NB4 (cell line): ENCODE measurements at regions not wholly inside any gene's neighbourhood (a gene's known extent, or its start where the extent isn't known, plus 50 kb on each side); places are given as distances from the start of the nearest gene placed in this dataset.
A peak's percentile ranks its signal among the peaks of the same experiment; 100 is the strongest.

Source experiments
- DNase-seq: peaks from one replicate; pipeline ENCODE4 v3.0.0; 2010; ENCODE audit warnings: low read depth
- H3K4me3 ChIP-seq: one replicate; pipeline ENCODE4 v1.5.1; 2011; ENCODE audit warnings: mild to moderate bottlenecking, low read depth, low read length, moderate library complexity
- CTCF ChIP-seq: IDR thresholded peaks from one replicate; pipeline ENCODE4 v1.5.1; 2012; ENCODE audit warnings: low read depth, low read length
- MYC ChIP-seq: IDR thresholded peaks from 2 replicates; pipeline ENCODE4 v1.6.1; 2011; ENCODE audit warnings: low read depth, low read length
- POLR2A ChIP-seq: IDR thresholded peaks from 2 replicates; pipeline ENCODE4 v1.6.1; 2011; ENCODE audit warnings: mild to moderate bottlenecking; ENCODE audit not compliant: insufficient read length; ENCODE audit errors: extremely low read depth
- TF ChIP-seq, protein P1 (sequence below): IDR thresholded peaks from 2 replicates; pipeline ENCODE4 v1.6.1; 2011; ENCODE audit warnings: low read depth, low read length

DNA sequence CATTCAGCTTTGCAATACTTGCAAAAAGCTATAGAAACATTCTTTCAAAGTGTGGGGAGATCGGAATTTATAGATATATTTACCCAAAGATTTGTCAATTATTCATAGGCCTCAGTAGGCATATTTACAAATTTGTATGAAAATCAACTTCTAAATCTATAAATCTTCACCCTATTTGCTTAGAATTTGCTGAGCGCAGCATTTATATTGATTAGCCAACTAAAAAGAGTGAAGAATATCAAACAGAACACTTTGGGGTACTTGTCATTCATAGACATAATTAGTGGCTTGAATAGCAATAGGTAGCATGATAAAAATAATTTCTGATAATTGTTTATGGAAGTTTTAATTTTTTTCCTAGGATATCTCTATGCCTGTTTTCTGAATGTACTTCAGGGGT lies 244.5 kb upstream of the SLC35B3 start:
- no peak for TF ChIP-seq MYC
- TF ChIP-seq, protein P1, sequence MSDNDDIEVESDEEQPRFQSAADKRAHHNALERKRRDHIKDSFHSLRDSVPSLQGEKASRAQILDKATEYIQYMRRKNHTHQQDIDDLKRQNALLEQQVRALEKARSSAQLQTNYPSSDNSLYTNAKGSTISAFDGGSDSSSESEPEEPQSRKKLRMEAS: no peak
- TF ChIP-seq POLR2A: no peak
- no peak for TF ChIP-seq CTCF
- no peak overlapping the region for H3K4me3 ChIP-seq
- no peak for DNase-seq

- TF ChIP-seq POLR2A: no peak
- TF ChIP-seq, protein P1: no peak
- no peak for TF ChIP-seq CTCF
- no peak for TF ChIP-seq MYC
- DNase-seq: no peak
- no peak overlapping the region for H3K4me3 ChIP-seq
Measured at GRCh38 chr6:8678466-8678865, 243.1 kb upstream of the SLC35B3 start.

DNA sequence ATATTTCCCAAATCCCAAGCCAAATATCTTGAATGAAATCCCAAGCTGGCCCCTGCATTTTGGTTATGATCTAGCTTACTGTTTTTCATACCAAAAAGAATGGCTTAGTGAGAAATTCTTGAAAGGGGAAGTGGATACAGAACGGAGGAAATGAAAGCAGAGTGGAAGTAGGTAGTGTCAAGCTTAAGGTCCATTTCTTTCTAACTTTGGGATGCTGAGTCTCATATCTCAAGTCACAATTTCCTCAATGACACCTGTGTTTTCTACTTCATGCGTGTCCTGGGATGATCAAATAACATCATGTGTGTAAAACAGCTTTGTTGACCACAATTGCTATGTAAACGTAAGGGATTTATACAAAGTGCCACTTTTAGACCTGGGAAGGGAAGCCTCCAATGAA lies 238.8 kb upstream of the SLC35B3 start:
- TF ChIP-seq CTCF: no peak
- TF ChIP-seq POLR2A: no peak
- TF ChIP-seq, protein P1: no peak
- no peak for TF ChIP-seq MYC
- peak; percentile 4 for DNase-seq
- no peak overlapping the region for H3K4me3 ChIP-seq

DNA sequence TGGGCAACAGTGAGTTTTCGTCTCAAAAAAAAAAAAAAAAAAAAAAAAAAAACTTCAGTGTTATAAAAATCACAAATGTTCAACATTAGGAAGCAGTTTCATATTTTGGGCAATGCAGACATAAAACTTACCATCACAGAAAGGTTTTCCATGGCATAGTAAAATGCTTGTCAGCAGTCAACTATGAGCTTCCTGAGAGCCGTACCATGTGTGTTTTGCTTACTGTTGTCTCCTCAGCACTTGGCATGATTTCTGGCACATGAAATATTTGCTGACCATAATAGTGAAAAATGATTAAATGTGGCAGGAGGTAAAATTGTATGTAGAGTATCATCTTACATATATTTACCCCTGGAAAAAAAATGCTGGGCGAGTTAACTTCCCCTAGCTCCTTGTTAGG lies 237.5 kb upstream of the SLC35B3 start:
- no peak overlapping the region for H3K4me3 ChIP-seq
- TF ChIP-seq POLR2A: no peak
- TF ChIP-seq MYC: no peak
- no peak for TF ChIP-seq CTCF
- TF ChIP-seq, protein P1: no peak
- no peak for DNase-seq

DNA sequence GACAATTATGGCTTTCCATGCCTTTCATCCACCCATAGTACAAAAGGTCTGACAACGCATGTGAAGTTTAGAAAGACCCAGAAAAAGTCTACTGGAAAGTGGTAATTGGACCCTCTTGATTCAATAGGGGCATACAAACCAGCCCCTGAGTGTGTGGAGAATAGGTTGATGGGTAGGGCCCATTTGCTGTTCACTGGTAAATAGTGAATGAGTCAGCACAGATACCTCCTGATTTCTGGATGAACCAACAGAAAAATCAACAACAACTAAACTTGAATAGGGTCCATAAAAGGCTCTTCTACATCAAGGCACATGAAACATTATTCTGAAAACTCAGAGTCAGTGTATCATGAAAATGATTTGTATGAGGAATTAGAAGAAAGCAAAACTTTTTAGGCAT lies 235.4 kb upstream of the SLC35B3 start:
- H3K4me3 ChIP-seq: no peak overlapping the region
- DNase-seq: no peak
- no peak for TF ChIP-seq MYC
- no peak for TF ChIP-seq CTCF
- TF ChIP-seq, protein P1: no peak
- TF ChIP-seq POLR2A: no peak

GRCh38 chr6:8664700-8665099 lies 229.4 kb upstream of the SLC35B3 start:
- TF ChIP-seq, protein P1: no peak
- TF ChIP-seq CTCF (no peak), MYC (no peak), POLR2A (no peak)
- no peak for DNase-seq
- no peak overlapping the region for H3K4me3 ChIP-seq
